HG03139 (cell line): ENCODE measurements at regions not wholly inside any gene's neighbourhood (a gene's known extent, or its start where the extent isn't known, plus 50 kb on each side); places are given as distances from the start of the nearest gene placed in this dataset.

ENCODE experiments used
- ATAC-seq: cut with Tn5 transposase; IDR thresholded peaks from one replicate; pipeline ENCODE4 v1.9.1; 2021; ENCODE audit not compliant: unreplicated experiment

DNA sequence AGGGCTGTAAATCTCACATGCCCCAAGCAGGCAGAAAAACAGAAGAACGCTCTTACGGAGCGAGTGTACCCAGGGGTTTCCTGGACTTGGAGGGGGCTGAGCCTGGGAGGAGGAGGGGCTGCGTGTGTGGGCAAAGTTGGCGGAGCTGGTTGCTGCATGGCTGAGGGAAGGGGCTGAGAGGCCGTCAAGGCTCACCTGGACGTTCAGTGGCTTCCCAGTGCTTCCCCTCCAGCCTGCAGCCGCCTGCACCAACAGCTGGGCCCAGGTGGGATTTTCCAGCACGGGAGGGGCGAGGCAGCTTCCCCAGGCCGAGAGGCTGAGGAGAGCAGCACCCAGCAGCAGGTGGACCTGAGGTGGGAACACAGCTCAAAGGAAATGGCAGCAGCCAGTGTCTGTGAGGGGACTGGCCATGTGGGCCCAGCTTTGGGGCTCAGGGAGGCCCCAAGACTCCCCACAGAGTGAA, 70.6 kb upstream of the CTDP1 start:
- ATAC-seq = no peak

DNA sequence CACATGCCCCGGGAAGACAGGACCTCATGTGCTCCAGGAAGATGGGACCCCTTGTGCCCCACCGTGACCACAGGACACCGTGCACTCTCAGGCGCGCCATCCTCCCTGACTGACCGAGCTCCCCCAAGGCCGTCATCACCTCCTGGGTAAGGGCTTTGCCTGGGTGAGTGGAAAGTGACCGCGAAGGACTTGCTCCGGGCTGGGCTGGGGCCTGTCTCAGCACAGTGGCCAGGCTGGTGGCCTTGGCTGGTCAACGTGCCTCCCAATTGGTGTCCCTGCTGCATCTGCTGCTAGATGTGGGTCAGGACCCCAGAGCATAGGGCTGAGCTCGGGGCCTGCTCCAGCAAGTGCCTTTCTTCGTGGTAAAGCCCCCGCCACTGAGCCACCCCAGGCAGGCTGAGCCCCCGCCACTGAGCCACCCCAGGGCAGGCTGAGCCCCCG, 69.7 kb upstream of the CTDP1 start:
- no peak for ATAC-seq

DNA sequence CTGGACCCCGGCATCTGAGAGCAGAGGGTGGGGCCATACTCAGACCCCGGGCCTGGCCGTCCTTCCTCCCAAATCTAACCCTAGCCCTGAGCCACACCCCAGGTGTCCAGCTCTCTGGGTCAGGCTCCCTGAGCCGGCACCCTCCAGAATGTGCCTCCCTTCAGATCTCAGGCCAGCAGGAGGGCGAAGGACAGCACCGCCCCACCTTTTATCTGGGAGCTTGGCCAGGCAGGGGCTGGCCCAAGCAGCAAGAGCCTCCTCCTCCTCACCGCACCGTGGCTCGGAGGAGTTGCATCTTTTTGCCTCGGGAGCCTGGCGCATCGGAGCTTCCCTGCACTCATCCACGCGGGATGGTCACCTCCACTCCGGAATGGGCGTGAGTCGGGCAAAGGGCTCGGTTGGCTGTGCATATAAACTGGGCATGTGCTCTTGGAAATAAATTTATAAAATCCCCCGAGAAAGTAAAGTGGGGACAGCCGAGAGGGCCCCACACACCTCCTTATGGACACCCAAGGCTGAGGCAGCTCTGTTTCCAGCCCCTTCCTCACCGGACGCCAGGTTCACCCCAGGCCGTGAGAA, 69.1 kb upstream of the CTDP1 start:
- ATAC-seq = no peak

DNA sequence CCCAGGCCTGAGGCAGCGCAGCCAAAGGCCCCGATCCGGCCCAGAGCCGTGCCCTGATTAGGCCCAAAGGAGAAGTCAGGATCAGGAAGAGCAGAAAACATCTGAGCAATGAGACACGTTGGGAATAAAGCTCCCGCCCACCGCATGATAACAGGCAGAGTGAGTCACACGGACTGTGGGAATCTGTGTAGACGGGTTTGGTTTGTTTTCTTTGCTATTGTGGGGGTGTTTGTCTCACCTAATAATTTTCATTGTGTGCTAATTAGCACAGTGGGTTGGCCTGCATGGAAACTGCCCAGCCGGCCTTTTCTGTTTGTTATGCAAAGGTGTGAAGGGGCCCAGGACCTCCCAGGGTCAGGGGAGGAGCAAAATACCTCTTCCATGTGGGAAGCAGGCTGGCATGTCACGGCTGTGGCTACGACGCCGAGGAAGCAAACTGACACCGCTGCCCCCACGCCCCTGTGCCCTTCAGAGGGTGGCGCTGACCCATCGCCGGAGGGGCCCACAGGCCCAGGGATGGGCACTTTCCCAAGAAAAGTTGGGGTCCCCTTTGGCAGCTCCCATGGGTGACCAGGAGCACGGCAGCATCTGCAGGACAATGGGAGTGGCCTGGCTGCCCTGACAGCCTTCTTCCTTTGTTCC, 68.4 kb upstream of the CTDP1 start:
- ATAC-seq = no peak

DNA sequence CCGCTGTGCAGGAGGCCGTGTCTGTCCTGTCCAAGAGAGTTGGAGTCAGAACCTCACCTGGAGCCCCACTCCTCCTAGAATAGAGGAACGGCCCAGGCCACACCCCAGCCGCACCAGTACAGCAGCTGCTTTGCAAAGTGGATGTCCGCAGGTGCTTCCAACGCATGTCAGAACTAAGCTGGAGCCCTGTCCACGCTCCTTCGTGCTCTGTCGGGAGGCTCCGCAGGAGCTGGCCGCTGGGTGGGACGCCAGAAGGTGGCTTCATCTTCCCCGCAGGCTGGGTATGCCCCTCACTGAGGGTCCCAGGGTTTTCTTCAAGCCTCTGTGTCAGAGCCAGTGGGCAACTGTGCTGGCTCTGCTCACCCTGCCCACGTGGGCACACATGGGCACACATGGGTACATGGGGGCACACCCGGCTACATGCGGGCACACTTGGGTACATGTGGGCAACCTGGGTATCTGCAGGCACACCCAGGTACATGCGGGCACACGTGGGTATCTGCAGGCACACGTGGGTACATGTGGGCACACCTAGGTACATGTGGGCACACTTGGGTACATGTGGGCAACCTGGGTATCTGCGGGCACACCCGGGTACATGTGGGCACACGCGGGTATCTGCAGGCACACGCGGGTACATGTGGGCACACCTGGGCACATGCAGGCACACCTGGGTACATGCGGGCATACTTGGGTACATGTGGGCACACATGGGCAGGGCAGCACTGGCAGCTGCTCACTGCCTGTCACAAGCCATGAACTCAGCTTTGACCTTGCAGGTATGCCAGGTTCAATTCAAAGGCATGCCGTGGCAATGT, 67.1 kb upstream of the CTDP1 start:
- ATAC-seq = no peak

DNA sequence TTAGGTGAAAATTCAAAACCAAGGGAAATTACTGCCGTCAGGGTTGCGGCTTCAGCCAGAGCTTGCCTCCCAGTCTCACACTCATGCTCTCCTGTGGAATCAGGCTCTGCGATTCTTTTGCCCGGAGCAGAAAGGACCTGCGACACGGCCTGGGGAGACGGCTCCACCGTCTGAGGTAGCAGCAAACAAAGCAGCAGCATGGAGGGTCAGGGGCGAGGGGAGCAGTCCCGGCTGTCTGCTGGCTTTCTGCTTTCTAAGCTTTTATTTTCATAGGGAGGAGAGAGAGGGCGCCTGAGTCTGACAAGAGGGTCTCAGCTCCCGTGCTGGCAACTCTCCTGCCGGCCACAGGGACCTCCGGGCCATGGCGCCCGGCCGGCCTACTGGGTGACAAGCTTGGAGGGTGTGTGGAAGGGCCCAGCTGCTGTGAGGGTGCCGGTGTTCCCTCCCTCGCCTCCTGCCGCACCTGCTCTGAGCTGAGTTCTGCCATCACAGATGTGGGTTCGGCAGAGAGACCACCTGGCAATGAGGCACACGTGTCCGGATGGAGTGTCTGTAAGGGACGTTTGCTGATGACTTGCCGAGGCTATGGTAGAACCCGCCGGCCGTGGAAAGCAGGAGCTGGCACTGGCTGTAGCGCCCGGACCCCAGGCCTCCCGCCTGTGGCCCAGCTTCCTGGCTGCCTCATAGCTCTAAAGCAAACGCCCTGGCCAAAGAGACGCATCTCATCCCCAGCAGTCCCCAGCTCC, 66.2 kb upstream of the CTDP1 start:
- no peak for ATAC-seq

DNA sequence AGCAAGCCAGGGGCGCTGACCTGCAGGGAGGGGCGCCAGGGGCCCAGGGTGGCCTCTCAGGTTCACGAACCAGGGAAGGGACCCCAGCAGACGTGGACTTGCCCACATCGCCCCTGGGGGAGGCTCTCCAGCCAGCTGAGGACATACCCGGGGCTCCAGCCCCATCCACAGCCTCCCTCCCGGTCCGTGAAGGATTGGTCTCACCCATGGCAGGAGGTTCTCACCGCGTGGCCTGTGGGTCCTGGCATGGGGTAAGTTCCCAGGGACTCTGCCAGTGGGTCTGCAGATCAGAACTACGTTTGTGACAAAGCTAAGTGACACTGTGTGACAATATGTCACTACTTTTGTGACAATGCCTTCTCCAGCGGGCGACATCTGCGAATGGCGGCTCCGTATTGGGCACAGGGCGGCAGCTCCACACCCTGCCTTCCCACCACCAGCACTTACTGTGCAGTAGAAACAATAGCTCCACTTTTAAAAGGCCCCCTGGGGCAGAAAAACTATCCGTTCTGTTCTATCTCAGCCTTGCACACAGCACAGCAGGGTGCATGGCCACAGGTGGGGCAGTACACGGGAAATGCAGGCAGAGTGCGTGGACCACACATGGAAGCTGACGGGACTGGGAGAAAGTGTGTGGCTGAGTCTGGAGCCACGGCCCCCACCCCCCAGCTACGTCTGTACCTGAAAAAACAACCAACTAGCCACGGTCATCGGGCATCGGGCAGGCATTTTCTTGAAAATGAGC, 65.2 kb upstream of the CTDP1 start:
- no peak for ATAC-seq

DNA sequence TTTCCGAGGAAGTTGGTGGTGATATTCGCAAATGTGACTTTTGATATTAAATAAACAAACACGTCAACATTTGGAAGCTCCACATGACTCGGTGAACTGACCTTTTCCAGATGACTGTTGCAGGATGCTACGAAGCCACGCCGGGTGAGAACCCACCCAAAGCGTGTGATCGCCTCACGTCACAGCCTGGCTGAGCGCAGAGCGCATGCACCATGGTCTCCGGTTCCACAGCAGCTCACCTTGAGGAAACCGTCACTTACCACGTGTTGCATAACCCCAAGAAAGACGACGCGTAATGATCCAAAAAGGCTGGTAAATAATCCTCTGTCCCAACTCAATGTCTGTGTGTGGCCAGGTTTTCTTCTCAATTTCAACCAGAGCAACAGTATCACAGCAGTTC, 64.5 kb upstream of the CTDP1 start:
- no peak for ATAC-seq

DNA sequence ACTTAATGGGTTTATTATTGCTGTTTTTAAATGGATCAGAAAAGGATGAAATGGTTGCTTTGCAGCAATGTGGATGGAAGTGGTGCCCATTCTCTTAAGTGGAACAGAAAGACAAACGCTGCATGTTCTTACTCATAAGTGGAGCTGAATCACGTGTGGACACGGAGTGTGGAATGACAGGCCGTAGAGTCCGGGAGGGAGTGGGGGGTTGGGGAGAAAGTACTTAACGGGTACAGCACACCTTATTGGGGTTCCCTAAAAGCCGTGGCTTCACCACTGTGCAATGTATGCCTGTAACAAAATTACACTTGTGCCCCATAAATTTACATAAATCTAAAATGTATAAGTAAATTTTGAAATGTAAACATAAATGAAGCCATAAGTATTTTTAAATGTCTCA, 64.0 kb upstream of the CTDP1 start:
- ATAC-seq = no peak

DNA sequence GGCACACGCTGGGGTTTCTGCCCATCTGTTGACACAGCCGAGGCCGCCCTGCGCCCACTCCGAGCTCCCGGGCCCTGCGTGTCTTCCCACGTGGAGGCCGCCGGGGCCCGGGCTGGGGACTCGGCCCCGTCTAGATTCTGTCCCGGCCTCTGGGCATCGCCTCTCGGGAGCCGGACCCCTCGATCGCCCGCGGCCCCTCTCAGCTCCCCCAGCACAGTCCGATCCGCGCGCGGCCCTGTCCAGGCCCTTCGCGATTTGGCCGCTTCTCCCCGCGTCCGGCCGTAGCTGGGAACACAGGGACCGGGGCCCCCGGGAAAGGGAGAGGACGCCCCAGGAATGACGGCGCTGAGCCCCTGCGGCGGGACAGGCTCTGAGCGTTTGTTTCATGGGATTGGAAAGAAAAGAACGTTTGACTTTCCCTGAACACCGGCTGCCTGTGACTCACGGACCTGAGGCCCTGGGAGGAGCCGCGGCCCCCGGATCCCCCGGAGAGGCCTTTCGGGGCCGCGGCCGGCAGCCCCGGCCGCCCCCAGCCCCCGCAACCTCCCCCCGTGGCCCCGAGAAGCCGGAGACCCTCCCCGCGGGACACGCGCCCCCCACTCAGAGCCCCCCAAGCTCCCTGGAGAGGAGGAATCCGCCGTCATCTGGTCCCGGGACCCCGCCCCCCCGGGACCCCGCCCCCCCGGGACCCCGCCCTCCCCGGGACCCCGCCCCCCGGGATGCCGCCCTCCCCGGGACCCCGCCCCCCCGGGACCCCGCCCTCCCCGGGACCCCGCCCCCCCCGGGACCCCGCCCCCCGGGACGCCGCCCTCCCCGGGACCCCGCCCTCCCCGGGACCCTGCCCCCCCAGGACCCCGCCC, 62.7 kb upstream of the CTDP1 start:
- ATAC-seq = no peak

DNA sequence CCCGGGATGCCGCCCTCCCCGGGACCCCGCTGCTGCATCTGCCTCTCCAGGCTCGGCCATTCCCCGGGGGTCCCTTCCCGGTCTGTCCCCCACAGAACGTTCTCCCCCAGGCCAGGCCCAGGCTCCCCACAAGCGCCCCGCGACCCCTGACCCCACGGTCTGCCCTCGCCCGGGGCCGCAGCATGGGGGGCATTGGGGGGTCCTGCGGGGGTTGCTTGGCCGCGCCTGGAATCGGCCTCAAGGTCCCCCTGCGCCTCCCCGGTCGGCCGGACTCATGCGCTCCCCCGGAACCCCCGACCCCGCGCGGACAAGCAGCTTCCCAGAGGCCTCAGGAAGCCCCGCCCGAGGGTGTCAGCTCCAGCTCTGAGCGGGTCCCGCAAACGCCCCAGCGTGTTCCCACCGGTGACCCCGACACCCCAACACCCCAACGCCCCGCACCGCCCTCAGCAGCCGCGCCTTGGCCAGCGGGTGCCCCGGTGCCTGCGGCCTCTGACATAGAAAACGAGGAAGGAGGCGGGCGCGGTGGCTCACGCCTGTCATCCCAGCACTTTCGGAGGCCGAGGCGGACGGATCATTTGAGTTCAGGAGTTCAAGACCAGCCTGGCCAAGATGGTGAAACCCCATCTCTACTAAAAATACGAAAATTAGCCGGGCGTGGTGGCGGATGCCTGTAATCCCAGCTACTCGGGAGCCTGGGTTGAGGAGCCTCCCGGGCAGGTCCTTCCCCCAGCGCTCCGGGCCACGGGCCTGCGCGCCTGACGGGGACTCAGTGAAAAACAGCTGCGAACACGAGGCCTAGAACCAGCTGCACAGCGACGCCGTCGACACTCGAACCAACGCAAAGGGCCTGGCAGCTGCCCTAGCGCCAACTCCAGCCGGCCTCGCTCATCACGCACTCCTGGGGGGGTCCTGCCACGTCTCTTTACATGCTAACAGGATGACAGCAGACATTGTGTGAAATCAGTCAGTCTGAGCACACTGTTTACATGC, 61.8 kb upstream of the CTDP1 start:
- no peak for ATAC-seq

DNA sequence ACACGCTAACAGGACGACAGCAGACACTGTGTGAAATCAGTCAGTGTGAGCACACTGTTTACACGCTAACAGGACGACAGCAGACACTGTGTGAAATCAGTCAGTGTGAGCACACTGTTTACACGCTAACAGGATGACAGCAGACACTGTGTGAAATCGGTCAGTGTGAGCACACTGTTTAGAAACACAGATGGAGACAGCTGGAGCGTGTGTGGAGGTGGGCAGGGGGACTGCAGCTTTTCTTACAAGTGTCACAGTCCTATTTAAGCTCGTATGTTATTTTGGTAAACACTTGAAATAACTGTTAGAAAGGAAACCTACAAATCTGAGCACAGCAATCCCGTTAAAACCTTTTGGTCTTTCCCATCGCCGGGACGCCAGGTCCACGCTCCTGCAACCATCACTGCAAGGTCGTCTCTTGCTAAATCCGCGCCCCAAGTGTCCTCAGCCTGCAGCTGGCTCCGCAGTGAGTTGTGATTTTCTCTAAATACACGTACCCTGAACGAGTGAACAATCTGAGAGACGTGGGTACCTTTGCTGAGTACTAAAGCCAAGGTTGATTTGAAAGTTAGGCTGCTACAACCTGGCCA, 58.9 kb upstream of the CTDP1 start:
- ATAC-seq = no peak

DNA sequence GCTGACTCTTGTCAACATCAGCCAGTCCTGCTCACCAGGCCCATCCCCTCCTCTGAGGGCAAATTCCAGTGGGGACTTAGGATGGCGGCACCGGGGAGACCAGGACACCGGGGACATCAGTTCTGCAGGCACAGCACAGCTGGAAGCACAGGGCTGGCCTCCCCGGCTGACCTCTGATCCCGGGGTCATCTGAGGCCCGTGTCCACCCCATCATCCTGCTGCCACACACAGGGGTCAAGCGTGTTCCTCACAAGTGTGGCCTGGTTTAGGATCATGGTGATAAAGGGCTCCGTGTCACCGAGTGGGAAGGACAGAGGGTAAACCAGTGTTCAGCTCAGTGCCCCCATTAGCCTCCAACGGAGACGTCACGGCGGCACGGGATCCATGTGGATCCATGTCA, 58.1 kb upstream of the CTDP1 start:
- ATAC-seq = no peak

DNA sequence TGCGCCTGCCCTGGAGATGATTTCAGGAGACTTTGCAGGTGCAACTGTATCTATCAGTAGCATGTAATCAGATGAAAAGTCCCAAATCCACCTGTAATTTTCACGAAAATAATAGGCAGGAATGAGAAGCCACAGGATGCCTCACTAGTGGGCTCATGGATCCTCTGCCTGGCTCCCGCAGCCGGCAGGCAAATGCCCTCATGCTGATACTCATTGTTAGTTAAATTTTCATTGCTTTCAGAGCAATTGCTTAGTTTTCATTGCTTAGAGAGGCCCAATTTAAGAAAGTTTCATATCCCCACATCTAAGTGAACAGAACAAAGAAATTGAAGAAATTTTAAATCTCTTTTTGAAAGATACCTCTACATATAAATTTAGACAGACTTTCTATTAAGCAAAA, 57.6 kb upstream of the CTDP1 start:
- ATAC-seq = no peak

DNA sequence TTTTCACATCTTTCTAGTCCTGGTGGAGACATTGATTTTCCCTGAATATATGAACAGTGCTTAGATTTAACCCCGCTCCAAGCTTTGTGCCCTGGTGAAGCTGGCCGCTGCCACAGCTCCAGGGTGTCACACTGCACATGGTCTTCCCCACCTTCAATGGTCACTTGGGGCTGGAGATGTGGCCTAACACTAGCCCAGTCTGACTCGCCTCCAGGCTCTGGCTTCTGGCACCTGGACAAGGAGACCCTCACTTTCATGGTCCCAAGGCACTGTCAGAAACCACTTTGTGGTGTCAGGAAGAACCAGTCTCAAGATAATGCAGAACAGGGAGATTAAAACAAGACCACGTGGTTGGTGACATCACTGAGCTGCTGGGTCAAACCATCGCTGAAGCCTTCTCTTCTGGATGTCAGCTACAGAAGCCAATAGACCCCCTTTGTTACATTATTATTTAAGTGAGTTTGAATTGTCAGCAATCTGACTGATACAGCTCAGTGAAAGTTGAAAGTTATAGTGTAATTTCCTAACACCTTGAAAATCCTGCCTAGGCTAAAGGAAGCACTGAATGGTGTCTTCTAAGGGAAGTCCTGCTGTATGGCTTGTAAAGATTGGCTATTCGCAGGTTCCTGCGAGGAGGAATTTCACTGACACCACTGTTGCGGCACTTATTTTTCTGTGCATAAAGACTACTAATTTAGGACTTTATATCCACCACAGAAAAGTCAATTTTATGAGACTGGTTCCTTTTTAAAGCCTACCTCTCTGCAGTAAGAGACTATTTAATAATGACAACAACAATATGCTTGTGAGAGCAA, 55.0 kb upstream of the CTDP1 start:
- ATAC-seq = peak; percentile 14

DNA sequence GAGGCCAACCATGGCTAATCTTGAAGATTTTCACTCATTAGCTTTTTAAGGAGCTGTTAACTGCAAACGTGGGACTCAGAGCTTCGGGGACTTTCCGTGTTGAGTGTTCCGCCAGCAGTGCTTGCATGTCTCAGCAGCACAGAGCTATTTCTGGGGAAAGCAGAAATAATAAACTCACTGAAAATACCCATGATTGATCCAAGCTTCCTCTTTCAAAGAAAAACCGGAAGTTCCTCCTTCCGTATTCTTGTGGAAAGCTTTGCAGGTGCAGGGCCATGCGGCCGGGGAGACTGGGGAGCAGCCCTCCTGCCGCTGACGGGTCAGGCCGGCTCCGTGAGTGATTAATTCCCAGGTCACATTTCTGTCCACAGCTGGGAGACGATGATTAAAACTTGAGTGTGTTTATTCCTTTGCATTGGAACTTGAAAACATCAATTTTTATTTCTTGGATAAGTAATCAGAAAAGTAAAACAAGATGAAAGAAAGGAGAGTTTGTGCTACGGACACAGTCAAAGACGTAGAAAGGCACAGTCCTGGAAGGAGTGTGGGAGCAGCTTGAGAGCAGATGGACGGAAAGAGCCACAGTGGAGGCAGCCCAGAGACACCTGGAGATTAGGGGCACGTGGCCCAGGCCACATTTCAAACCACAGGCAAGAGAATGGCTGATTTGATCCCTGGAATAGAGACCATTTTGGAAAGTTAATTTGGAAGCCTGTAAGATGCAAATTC, 54.2 kb upstream of the CTDP1 start:
- peak; percentile 79 for ATAC-seq
